Neural progenitor cell (in vitro differentiated cells): ENCODE measurements at regions not wholly inside any gene's neighbourhood (a gene's known extent, or its start where the extent isn't known, plus 50 kb on each side); places are given as distances from the start of the nearest gene placed in this dataset.

Experiments used
- CTCF ChIP-seq: fragments of 200-600 bp; sonication (generic); IDR thresholded peaks from 2 replicates; pipeline ENCODE4 v1.5.1; 2017; ENCODE audit warnings: antibody characterized with exemption, mild to moderate bottlenecking
- EZH2 ChIP-seq: fragments of 200-600 bp; sonication (generic); IDR thresholded peaks from 2 replicates; pipeline ENCODE4 v1.6.1; 2017; ENCODE audit warnings: antibody characterized with exemption, mild to moderate bottlenecking, moderate library complexity

DNA sequence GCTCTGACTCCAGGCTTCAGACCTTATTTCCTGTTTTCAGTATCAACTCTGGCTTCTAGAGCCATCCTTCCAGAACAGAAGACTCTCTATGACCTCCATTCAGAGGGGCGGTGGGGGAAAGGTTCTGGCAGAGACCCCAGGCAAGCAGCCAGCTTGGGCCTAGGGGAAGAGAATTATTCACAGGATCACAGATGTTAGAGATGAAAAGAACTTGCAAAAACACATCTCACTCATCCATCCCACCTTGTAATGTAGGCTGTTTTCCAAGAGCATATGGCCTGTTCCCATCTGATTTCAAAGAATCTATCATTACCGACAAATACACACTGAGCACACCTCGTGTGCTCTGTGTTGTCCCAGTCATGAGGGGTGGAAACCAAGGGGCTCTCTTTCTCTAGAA lies 131.9 kb downstream of the GRIN2B start:
- TF ChIP-seq CTCF (no peak), EZH2 (no peak)
